CD4-positive, alpha-beta T cell (primary cell): ENCODE measurements at regions not wholly inside any gene's neighbourhood (a gene's known extent, or its start where the extent isn't known, plus 50 kb on each side); places are given as distances from the start of the nearest gene placed in this dataset.

Experiments used
- ATAC-seq: fragments of 200-7000 bp; cut with Tn5 transposase; one replicate; pipeline ENCODE4 v1.10.0; 2022; ENCODE audit warnings: mild to moderate bottlenecking; ENCODE audit not compliant: poor library complexity
- CTCF ChIA-PET: fragments of 350-600 bp; sonication (Branson Sonifier 250); formaldehyde crosslinking; loops from one replicate; lab custom pipeline; 2021; ENCODE audit warnings: antibody characterized with exemption, inconsistent platforms; lab: Charles Lee
- POLR2A ChIA-PET: fragments of 350-600 bp; sonication (Branson Sonifier 250); formaldehyde crosslinking; loops from one replicate; lab custom pipeline; 2021; ENCODE audit warnings: antibody characterized with exemption, inconsistent platforms; lab: Charles Lee
- DNase-seq, 14 experiments: peaks; one replicate each; pipeline ENCODE4 v3.0.0-alpha.2; 2013 to 2020; ENCODE audit warnings: mixed read lengths in 2 of 14
- H3K27ac ChIP-seq, 2 donors: one replicate each; pipeline versions ENCODE4 v1.5.1 to v1.7.0; 2013; ENCODE audit warnings: low read length in 2 of 2, low read depth in 1 of 2, mild to moderate bottlenecking in 1 of 2
- H3K27me3 ChIP-seq, 2 experiments: 1 replicate in 1 of 2; 2 replicates in 1 of 2; pipeline versions ENCODE4 v1.6.1 to v1.7.0; 2013; ENCODE audit warnings: low read length in 2 of 2, control low read depth in 1 of 2, mild to moderate bottlenecking in 1 of 2, moderate library complexity in 1 of 2; ENCODE audit not compliant: insufficient read depth in 2 of 2, control insufficient read depth in 1 of 2
- H3K36me3 ChIP-seq: one replicate; pipeline ENCODE4 v1.6.1; 2013; ENCODE audit warnings: low read length, control low read depth; ENCODE audit not compliant: insufficient read depth
- H3K4me1 ChIP-seq: one replicate; pipeline ENCODE4 v1.6.1; 2013; ENCODE audit warnings: low read length, control low read depth; ENCODE audit not compliant: insufficient read depth
- H3K4me3 ChIP-seq: one replicate; pipeline ENCODE4 v1.5.1; 2013; ENCODE audit warnings: mild to moderate bottlenecking, low read length, moderate library complexity
- H3K9me3 ChIP-seq, 2 experiments: 1 replicate in 1 of 2; 2 replicates in 1 of 2; pipeline versions ENCODE4 v1.6.1 to v1.7.0; 2013; ENCODE audit warnings: low read length in 2 of 2, mild to moderate bottlenecking in 2 of 2, control low read depth in 1 of 2, moderate library complexity in 1 of 2; ENCODE audit not compliant: control insufficient read depth in 1 of 2, insufficient read depth in 1 of 2
- H3K27ac Mint-ChIP-seq: one replicate; pipeline ENCODE4 v1.8.0; 2020; ENCODE audit warnings: mixed read lengths
- H3K27me3 Mint-ChIP-seq: one replicate; pipeline ENCODE4 v1.8.0; 2021; ENCODE audit warnings: mixed read lengths
- H3K36me3 Mint-ChIP-seq: one replicate; pipeline ENCODE4 v1.8.0; 2021; ENCODE audit warnings: low read depth, mixed read lengths
- H3K4me1 Mint-ChIP-seq: one replicate; pipeline ENCODE4 v1.8.0; 2021; ENCODE audit warnings: low read depth, mixed read lengths
- H3K4me3 Mint-ChIP-seq: one replicate; pipeline ENCODE4 v1.8.0; 2020; ENCODE audit warnings: mild to moderate bottlenecking, mixed read lengths
- H3K9me3 Mint-ChIP-seq: one replicate; pipeline ENCODE4 v1.8.0; 2020; ENCODE audit warnings: mixed read lengths
- CTCF ChIP-seq: fragments of 200-600 bp; IDR thresholded peaks from one replicate; pipeline ENCODE4 v1.8.0; 2022; ENCODE audit warnings: antibody characterized with exemption, mild to moderate bottlenecking
- intact Hi-C, 2 experiments: fragments of 100-400 bp; cut with DNase I in 1 of 2; cut with micrococcal nuclease in 1 of 2; formaldehyde crosslinking; loops; one replicate each; pipeline versions ENCODE4 v1.15.1 to v1.9.0; 2023 to 2025; cut with DNase I, micrococcal nuclease

- H3K27ac ChIP-seq, result no peak overlapping the region
- no peaks in the 10 kb centered on the region for H3K36me3 ChIP-seq
- ChIA-PET POLR2A (no interaction called here), CTCF (no interaction called here)
- Mint-ChIP-seq H3K27ac (no peak overlapping the region), H3K9me3 (no peaks in the 10 kb centered on the region), H3K4me3 (no peak overlapping the region), H3K4me1 (no peaks in the 10 kb centered on the region), H3K36me3 (no peaks in the 10 kb centered on the region), H3K27me3 (no peaks in the 10 kb centered on the region)
- DNase-seq (no peak), ATAC-seq (no peak)
- H3K9me3 ChIP-seq, result peaks cover 0 to 3% of the 10 kb centered on the region in 2 experiments
- no peak for TF ChIP-seq CTCF
- intact Hi-C loops, result no loop called here
- H3K4me1 ChIP-seq, result no peaks in the 10 kb centered on the region
- H3K4me3 ChIP-seq, result no peak overlapping the region
- H3K27me3 ChIP-seq, result no peaks in the 10 kb centered on the region
Observed at GRCh38 chr7:54904130-54904529, 114.7 kb upstream of the EGFR start.

GRCh38 chr7:54904986-54905385 lies 113.8 kb upstream of the EGFR start:
- peaks cover 0 to 3% of the 10 kb centered on the region in 2 experiments for H3K9me3 ChIP-seq
- ATAC-seq, result no peak
- H3K27me3 ChIP-seq, result no peaks in the 10 kb centered on the region
- Mint-ChIP-seq H3K27ac (no peak overlapping the region), H3K36me3 (no peaks in the 10 kb centered on the region), H3K9me3 (no peaks in the 10 kb centered on the region), H3K4me3 (no peak overlapping the region), H3K4me1 (no peaks in the 10 kb centered on the region), H3K27me3 (no peaks in the 10 kb centered on the region)
- no peaks in the 10 kb centered on the region for H3K36me3 ChIP-seq
- H3K4me3 ChIP-seq, result no peak overlapping the region
- H3K27ac ChIP-seq, result no peak overlapping the region
- intact Hi-C loops, result no loop called here
- DNase-seq, result no peak
- ChIA-PET POLR2A (no interaction called here), CTCF (no interaction called here)
- H3K4me1 ChIP-seq, result no peaks in the 10 kb centered on the region
- TF ChIP-seq CTCF, result no peak

- no peak for ATAC-seq
- Histone ChIP-seq H3K27me3 (no peaks in the 10 kb centered on the region), H3K27ac (no peak overlapping the region), H3K36me3 (no peaks in the 10 kb centered on the region), H3K9me3 (peaks cover 0 to 8% of the 10 kb centered on the region in 2 experiments), H3K4me1 (no peaks in the 10 kb centered on the region), H3K4me3 (no peak overlapping the region)
- no peak for DNase-seq
- Mint-ChIP-seq H3K27ac (no peak overlapping the region), H3K4me1 (no peaks in the 10 kb centered on the region), H3K36me3 (no peaks in the 10 kb centered on the region), H3K27me3 (no peaks in the 10 kb centered on the region), H3K4me3 (no peak overlapping the region), H3K9me3 (no peaks in the 10 kb centered on the region)
- TF ChIP-seq CTCF, result no peak
- intact Hi-C loops, result no loop called here
- ChIA-PET POLR2A (no interaction called here), CTCF (no interaction called here)
Observed at GRCh38 chr7:54906963-54907362, 111.9 kb upstream of the EGFR start.
